ENCODE measurements at regions not wholly inside any gene's neighbourhood (a gene's known extent, or its start where the extent isn't known, plus 50 kb on each side); places are given as distances from the start of the nearest gene placed in this dataset.

DNA sequence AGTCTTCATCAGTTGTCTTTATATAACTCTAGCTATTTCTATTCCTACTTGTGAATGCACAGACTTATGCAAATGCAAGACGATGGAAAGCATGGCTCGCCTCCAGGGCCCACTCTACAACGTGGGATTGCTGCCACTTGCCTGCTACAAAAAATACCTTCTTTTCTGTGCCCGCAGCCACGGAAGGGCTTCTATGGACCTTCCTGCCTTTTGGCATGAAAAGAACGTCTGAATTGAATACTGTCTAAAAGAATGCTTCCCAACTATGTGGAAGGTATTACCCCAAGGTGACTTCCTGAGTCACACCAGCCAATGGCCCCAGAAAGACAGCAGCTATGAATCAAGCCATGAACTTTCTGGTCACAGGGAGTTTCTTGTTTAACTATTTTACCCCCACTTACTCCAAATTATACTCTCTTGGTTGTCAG lies 261.2 kb downstream of the HIVEP2 start:
- no peak overlapping the region for H3K4me3 ChIP-seq (ENCODE audit: low read depth, low read length)
- TF ChIP-seq, protein P1, sequence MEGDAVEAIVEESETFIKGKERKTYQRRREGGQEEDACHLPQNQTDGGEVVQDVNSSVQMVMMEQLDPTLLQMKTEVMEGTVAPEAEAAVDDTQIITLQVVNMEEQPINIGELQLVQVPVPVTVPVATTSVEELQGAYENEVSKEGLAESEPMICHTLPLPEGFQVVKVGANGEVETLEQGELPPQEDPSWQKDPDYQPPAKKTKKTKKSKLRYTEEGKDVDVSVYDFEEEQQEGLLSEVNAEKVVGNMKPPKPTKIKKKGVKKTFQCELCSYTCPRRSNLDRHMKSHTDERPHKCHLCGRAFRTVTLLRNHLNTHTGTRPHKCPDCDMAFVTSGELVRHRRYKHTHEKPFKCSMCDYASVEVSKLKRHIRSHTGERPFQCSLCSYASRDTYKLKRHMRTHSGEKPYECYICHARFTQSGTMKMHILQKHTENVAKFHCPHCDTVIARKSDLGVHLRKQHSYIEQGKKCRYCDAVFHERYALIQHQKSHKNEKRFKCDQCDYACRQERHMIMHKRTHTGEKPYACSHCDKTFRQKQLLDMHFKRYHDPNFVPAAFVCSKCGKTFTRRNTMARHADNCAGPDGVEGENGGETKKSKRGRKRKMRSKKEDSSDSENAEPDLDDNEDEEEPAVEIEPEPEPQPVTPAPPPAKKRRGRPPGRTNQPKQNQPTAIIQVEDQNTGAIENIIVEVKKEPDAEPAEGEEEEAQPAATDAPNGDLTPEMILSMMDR (IDR thresholded peaks at IDR 0.05; ENCODE audit: insufficient read depth, low read depth, low read length), result no peak
- DNase-seq (ENCODE audit: low read depth), result no peak

GRCh38 chr6:142684371-142684770 lies 260.6 kb downstream of the HIVEP2 start:
- TF ChIP-seq, protein P1 (IDR thresholded peaks at IDR 0.05; ENCODE audit: insufficient read depth, low read depth, low read length), result no peak
- no peak overlapping the region for H3K4me3 ChIP-seq (ENCODE audit: low read depth, low read length)
- DNase-seq (ENCODE audit: low read depth), result no peak

- no peak overlapping the region for H3K4me3 ChIP-seq (ENCODE audit: low read depth, low read length)
- TF ChIP-seq, protein P1 (IDR thresholded peaks at IDR 0.05; ENCODE audit: insufficient read depth, low read depth, low read length), result no peak
- DNase-seq (ENCODE audit: low read depth), result no peak
These were observed 259.0 kb downstream of the HIVEP2 start for GRCh38 chr6:142685852-142686506.

DNA sequence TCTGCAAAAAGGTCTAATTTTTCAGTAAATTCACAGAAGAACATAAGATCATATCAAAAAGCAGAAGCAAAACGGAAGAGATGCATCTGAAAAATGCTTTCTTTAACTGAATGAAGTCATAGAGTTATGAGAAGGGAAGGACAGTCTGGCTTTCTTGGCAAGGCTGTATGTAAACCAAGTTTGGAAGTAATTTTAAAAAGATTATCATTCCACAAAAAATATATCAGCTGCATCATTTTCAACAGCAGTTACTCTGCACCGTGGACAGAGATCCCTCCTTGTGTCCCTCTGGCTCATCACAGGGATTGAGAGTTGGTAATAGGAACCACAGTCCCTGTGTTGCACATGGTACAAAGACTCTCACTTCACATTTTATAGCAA lies 258.5 kb downstream of the HIVEP2 start:
- TF ChIP-seq, protein P1 (IDR thresholded peaks at IDR 0.05; ENCODE audit: insufficient read depth, low read depth, low read length), result no peak
- H3K4me3 ChIP-seq (ENCODE audit: low read depth, low read length), result no peak overlapping the region
- no peak for DNase-seq (ENCODE audit: low read depth)

GRCh38 chr6:142692942-142693341 lies 252.0 kb downstream of the HIVEP2 start:
- TF ChIP-seq, protein P1 (IDR thresholded peaks at IDR 0.05; ENCODE audit: insufficient read depth, low read depth, low read length), result peak; percentile 97
- peak; percentile 82 for DNase-seq (ENCODE audit: low read depth)
- H3K4me3 ChIP-seq (ENCODE audit: low read depth, low read length), result no peak overlapping the region

GRCh38 chr6:142693441-142693840 lies 251.5 kb downstream of the HIVEP2 start:
- TF ChIP-seq, protein P1 (IDR thresholded peaks at IDR 0.05; ENCODE audit: insufficient read depth, low read depth, low read length), result no peak
- H3K4me3 ChIP-seq (ENCODE audit: low read depth, low read length), result no peak overlapping the region
- peak; percentile 41 for DNase-seq (ENCODE audit: low read depth)

DNA sequence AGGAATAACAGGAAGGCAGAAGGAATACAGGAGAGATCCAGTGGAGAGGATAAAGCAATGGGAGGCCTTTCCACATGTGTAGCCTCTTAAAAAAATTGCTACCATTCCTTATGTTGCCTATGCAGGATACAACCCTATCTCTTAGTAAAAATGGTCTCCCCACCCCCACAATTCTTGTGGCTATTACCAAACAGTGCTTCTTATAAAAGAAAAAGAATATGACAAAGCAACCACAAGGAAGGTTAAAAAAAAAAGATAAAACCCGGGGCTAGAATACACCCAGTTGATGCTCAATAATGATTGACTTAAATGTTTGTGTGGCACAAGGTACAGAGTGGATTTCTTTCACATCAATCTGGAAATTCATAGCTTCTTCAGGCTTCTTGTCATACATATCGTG lies 250.9 kb downstream of the HIVEP2 start:
- TF ChIP-seq, protein P1 (IDR thresholded peaks at IDR 0.05; ENCODE audit: insufficient read depth, low read depth, low read length), result no peak
- no peak overlapping the region for H3K4me3 ChIP-seq (ENCODE audit: low read depth, low read length)
- DNase-seq (ENCODE audit: low read depth), result no peak
